Thoracic aorta (tissue), 2 donors: ENCODE measurements at regions not wholly inside any gene's neighbourhood (a gene's known extent, or its start where the extent isn't known, plus 50 kb on each side); places are given as distances from the start of the nearest gene placed in this dataset.

Source experiments
- ATAC-seq: fragments of 150-250 bp; one replicate; pipeline ENCODE4 v1.8.0; 2017; ENCODE audit warnings: low read depth; ENCODE audit not compliant: insufficient number of reproducible peaks, low FRiP score
- DNase-seq: peaks from one replicate; pipeline ENCODE4 v3.0.0-alpha.2; 2020; ENCODE audit warnings: low spot score
- H3K27ac ChIP-seq, 2 donors: fragments of 200-600 bp; sonication (generic); 1 replicate in 1 of 2; 2 replicates in 1 of 2; pipeline ENCODE4 v1.5.1; 2016; ENCODE audit warnings: mild to moderate bottlenecking in 2 of 2, moderate library complexity in 2 of 2
- H3K27me3 ChIP-seq: fragments of 200-600 bp; sonication (generic); replicated peaks from 2 replicates; pipeline ENCODE4 v1.6.0; 2016; ENCODE audit warnings: mild to moderate bottlenecking; ENCODE audit not compliant: insufficient read depth
- H3K36me3 ChIP-seq: fragments of 200-600 bp; sonication (generic); one replicate; pipeline ENCODE4 v1.5.1; 2016
- H3K4me1 ChIP-seq, 2 donors: fragments of 200-600 bp; sonication (generic); 1 replicate in 1 of 2; 2 replicates in 1 of 2; pipeline versions ENCODE4 v1.5.1 to v1.6.0; 2016; ENCODE audit warnings: low read depth in 2 of 2, mild to moderate bottlenecking in 1 of 2; ENCODE audit not compliant: control insufficient read depth in 1 of 2
- H3K4me3 ChIP-seq: fragments of 200-600 bp; sonication (generic); 2 replicates; pipeline ENCODE4 v1.5.1; 2016; ENCODE audit warnings: mild to moderate bottlenecking
- H3K9me3 ChIP-seq: fragments of 200-600 bp; sonication (generic); 2 replicates; pipeline ENCODE4 v1.5.1; 2016
- CTCF ChIP-seq: fragments of 200-600 bp; sonication (generic); IDR thresholded peaks from one replicate; pipeline ENCODE4 v1.5.1; 2019; ENCODE audit warnings: antibody characterized with exemption

- Histone ChIP-seq H3K4me1 (no peaks in the 10 kb centered on the region), H3K27ac (no peak overlapping the region), H3K9me3 (peaks cover 7% of the 10 kb centered on the region), H3K36me3 (no peaks in the 10 kb centered on the region), H3K4me3 (no peak overlapping the region), H3K27me3 (no peaks in the 10 kb centered on the region)
- ATAC-seq: no peak
- no peak for TF ChIP-seq CTCF
- DNase-seq: no peak
Observed at GRCh38 chr12:43028826-43029225, 439.3 kb upstream of the PRICKLE1 start.

GRCh38 chr12:43022838-43023237, 433.3 kb upstream of the PRICKLE1 start:
- ATAC-seq (no peak), DNase-seq (no peak)
- Histone ChIP-seq H3K4me3 (no peak overlapping the region), H3K36me3 (no peaks in the 10 kb centered on the region), H3K27ac (no peak overlapping the region), H3K4me1 (no peaks in the 10 kb centered on the region), H3K27me3 (no peaks in the 10 kb centered on the region), H3K9me3 (no peaks in the 10 kb centered on the region)
- no peak for TF ChIP-seq CTCF

GRCh38 chr12:43015090-43015737, 425.7 kb upstream of the PRICKLE1 start:
- H3K4me1 ChIP-seq: no peaks in the 10 kb centered on the region
- H3K36me3 ChIP-seq: no peaks in the 10 kb centered on the region
- no peak for ATAC-seq
- no peak overlapping the region for H3K27ac ChIP-seq
- no peak for DNase-seq
- H3K27me3 ChIP-seq: no peaks in the 10 kb centered on the region
- H3K4me3 ChIP-seq: no peak overlapping the region
- H3K9me3 ChIP-seq: no peaks in the 10 kb centered on the region
- no peak for TF ChIP-seq CTCF

- TF ChIP-seq CTCF: no peak
- Histone ChIP-seq H3K9me3 (no peaks in the 10 kb centered on the region), H3K27me3 (no peaks in the 10 kb centered on the region), H3K4me1 (no peaks in the 10 kb centered on the region), H3K4me3 (no peak overlapping the region), H3K27ac (no peak overlapping the region), H3K36me3 (no peaks in the 10 kb centered on the region)
- no peak for ATAC-seq
- no peak for DNase-seq
Observed at GRCh38 chr12:43011383-43011926, 421.9 kb upstream of the PRICKLE1 start.

- no peak for TF ChIP-seq CTCF
- no peaks in the 10 kb centered on the region for H3K36me3 ChIP-seq
- H3K27ac ChIP-seq: no peak overlapping the region
- DNase-seq: no peak
- H3K4me1 ChIP-seq: no peaks in the 10 kb centered on the region
- no peaks in the 10 kb centered on the region for H3K9me3 ChIP-seq
- ATAC-seq: no peak
- no peaks in the 10 kb centered on the region for H3K27me3 ChIP-seq
- no peak overlapping the region for H3K4me3 ChIP-seq
Observed at GRCh38 chr12:43009846-43010240, 420.3 kb upstream of the PRICKLE1 start.
